HCT116 (cell line): ENCODE measurements at regions not wholly inside any gene's neighbourhood (a gene's known extent, or its start where the extent isn't known, plus 50 kb on each side); places are given as distances from the start of the nearest gene placed in this dataset.
"Not testable (repeated sequence)": the region's sequence is repeated elsewhere in the genome, so short reads cannot be mapped to it uniquely, and the experiment has no call there.

Experiments used
- ATAC-seq: fragments of 200-7000 bp; cut with Tn5 transposase; 2 replicates; pipeline ENCODE4 v1.9.1; 2020; ENCODE audit warnings: mild to moderate bottlenecking, moderate library complexity
- BruUV-seq: library from RNA; stranded (reverse); fragments of 400-500 nt; replicated peaks from 2 replicates; lab custom pipeline; 2021; lab: Mats Ljungman, UMichigan
- CTCF ChIA-PET: fragments of 300-600 bp; sonication (Branson Sonifier 250); formaldehyde crosslinking; loops from one replicate; lab custom pipeline; 2021; ENCODE audit warnings: antibody characterized with exemption; lab: Charles Lee
- POLR2A ChIA-PET: fragments of 300-600, 350-600 bp; sonication (Branson Sonifier 250); formaldehyde crosslinking; loops from one replicate; lab custom pipeline; 2021; ENCODE audit warnings: antibody characterized with exemption; lab: Charles Lee
- RAD21 ChIA-PET, 2 experiments: fragments of 300-600 bp; sonication (Branson Sonifier 250); formaldehyde crosslinking; loops; one replicate each; lab custom pipeline; 2023; ENCODE audit warnings: low total read pairs in 2 of 2; ENCODE audit not compliant: uncharacterized antibody in 2 of 2, unreplicated experiment in 2 of 2, low non-redundant PET in 1 of 2; lab: Charles Lee
- DNase-seq: peaks from one replicate; pipeline ENCODE4 v3.0.0-alpha.2; 2010; ENCODE audit warnings: low read depth, low spot score
- H2AFZ ChIP-seq: fragments of 200-600 bp; shearing (Covaris generic), sonication (generic); 2 replicates; pipeline ENCODE4 v1.6.1; 2017; ENCODE audit warnings: low read depth, mixed run types, mixed read lengths, antibody characterized with exemption, low read length; ENCODE audit not compliant: poor library complexity, severe bottlenecking
- H3K27ac ChIP-seq: 2 replicates; pipeline ENCODE4 v1.5.1; 2012; ENCODE audit warnings: low read depth, low read length
- H3K27me3 ChIP-seq: fragments of 200-600 bp; sonication (generic); 2 replicates; pipeline ENCODE4 v1.6.1; 2016; ENCODE audit warnings: mixed run types, low read length, mixed read lengths; ENCODE audit not compliant: insufficient read depth
- H3K36me3 ChIP-seq, 2 experiments: fragments of 200-500 bp in 1 of 2; fragments of 200-600 bp in 1 of 2; sonication (Bioruptor generic) in 1 of 2; sonication (generic) in 1 of 2; 2 replicates each; pipeline versions ENCODE4 v1.5.1 to v1.6.1; 2014 to 2016; ENCODE audit warnings: low read length in 2 of 2, inconsistent platforms in 1 of 2, mixed read lengths in 1 of 2, mixed run types in 1 of 2; ENCODE audit not compliant: insufficient read depth in 2 of 2, control insufficient read depth in 1 of 2
- H3K4me1 ChIP-seq, 2 experiments: fragments of 200-600 bp in 1 of 2; sonication (generic) in 1 of 2; 2 replicates each; pipeline versions ENCODE4 v1.5.1 to v1.6.1; 2012 to 2017; ENCODE audit warnings: low read length in 2 of 2, inconsistent platforms in 1 of 2, mild to moderate bottlenecking in 1 of 2, mixed read lengths in 1 of 2, mixed run types in 1 of 2, moderate library complexity in 1 of 2; ENCODE audit not compliant: insufficient read depth in 2 of 2, control insufficient read depth in 1 of 2
- H3K4me2 ChIP-seq: fragments of 200-600 bp; sonication (generic); 2 replicates; pipeline ENCODE4 v1.6.1; 2017; ENCODE audit warnings: mixed run types, low read length, mixed read lengths
- H3K4me3 ChIP-seq, 2 experiments: fragments of 200-600 bp in 1 of 2; sonication (generic) in 1 of 2; replicated peaks in 1 of 2; 2 replicates each; pipeline ENCODE4 v1.5.1; 2011 to 2016; ENCODE audit warnings: low read length in 2 of 2, control low read depth in 1 of 2, low read depth in 1 of 2, mild to moderate bottlenecking in 1 of 2, mixed read lengths in 1 of 2, mixed run types in 1 of 2
- H3K79me2 ChIP-seq: fragments of 200-600 bp; sonication (generic); 2 replicates; pipeline ENCODE4 v1.6.1; 2017; ENCODE audit warnings: mild to moderate bottlenecking, mixed run types, low read length, moderate library complexity, mixed read lengths; ENCODE audit not compliant: insufficient read depth
- H3K9ac ChIP-seq: fragments of 200-600 bp; sonication (generic); 2 replicates; pipeline ENCODE4 v1.6.1; 2016; ENCODE audit warnings: low read length, mixed read lengths
- H3K9me2 ChIP-seq: fragments of 200-600 bp; sonication (generic), shearing (Covaris generic); 2 replicates; pipeline ENCODE4 v1.6.1; 2017; ENCODE audit warnings: mixed run types, mild to moderate bottlenecking, moderate library complexity; ENCODE audit not compliant: insufficient read depth
- H3K9me3 ChIP-seq, 2 experiments: fragments of 200-500 bp in 1 of 2; fragments of 200-600 bp in 1 of 2; sonication (Bioruptor generic) in 1 of 2; sonication (generic) in 1 of 2; 2 replicates each; pipeline ENCODE4 v1.6.1; 2014 to 2017; ENCODE audit warnings: low read length in 2 of 2, mixed read lengths in 2 of 2, inconsistent platforms in 1 of 2, low read depth in 1 of 2, mild to moderate bottlenecking in 1 of 2, mixed run types in 1 of 2, moderate library complexity in 1 of 2; ENCODE audit not compliant: control insufficient read depth in 1 of 2, insufficient read depth in 1 of 2
- H4K20me1 ChIP-seq: fragments of 200-600 bp; sonication (generic), shearing (Covaris generic); 2 replicates; pipeline ENCODE4 v1.6.1; 2017; ENCODE audit warnings: mixed run types, mild to moderate bottlenecking, moderate library complexity; ENCODE audit not compliant: insufficient read depth
- POLR2AphosphoS5 ChIP-seq: IDR thresholded peaks from 2 replicates; pipeline ENCODE4 v1.6.1; 2011; ENCODE audit warnings: mild to moderate bottlenecking, low read depth, low read length, moderate library complexity
- RAD21 ChIP-seq: IDR thresholded peaks from 2 replicates; pipeline ENCODE4 v1.6.1; 2012; ENCODE audit warnings: low read depth, mild to moderate bottlenecking
- YY1 ChIP-seq: IDR thresholded peaks from 2 replicates; pipeline ENCODE4 v1.6.1; 2011; ENCODE audit warnings: low read length, low read depth, moderate library complexity, mild to moderate bottlenecking; ENCODE audit not compliant: insufficient replicate concordance; ENCODE audit errors: extremely low read depth
- intact Hi-C: fragments of 100-400 bp; cut with micrococcal nuclease; formaldehyde crosslinking; loops from 2 replicates; pipeline ENCODE4 v1.10.0; 2022
- TF ChIP-seq, protein P1 (sequence below), 3 experiments: fragments of 200-600 bp in 1 of 3; sonication (generic) in 1 of 3; IDR thresholded peaks in 2 of 3; conservative IDR thresholded peaks in 1 of 3; 2 replicates each; pipeline ENCODE4 v1.5.1; 2012 to 2017; ENCODE audit warnings: low read depth in 2 of 3, low read length in 2 of 3, antibody characterized with exemption in 1 of 3, borderline replicate concordance in 1 of 3, control low read depth in 1 of 3, mild to moderate bottlenecking in 1 of 3, mixed read lengths in 1 of 3, mixed run types in 1 of 3, moderate library complexity in 1 of 3; ENCODE audit not compliant: insufficient read depth in 1 of 3
- TF ChIP-seq, protein P2 (sequence below): IDR thresholded peaks from 2 replicates; pipeline ENCODE4 v1.6.1; 2012; ENCODE audit warnings: low read depth

DNA sequence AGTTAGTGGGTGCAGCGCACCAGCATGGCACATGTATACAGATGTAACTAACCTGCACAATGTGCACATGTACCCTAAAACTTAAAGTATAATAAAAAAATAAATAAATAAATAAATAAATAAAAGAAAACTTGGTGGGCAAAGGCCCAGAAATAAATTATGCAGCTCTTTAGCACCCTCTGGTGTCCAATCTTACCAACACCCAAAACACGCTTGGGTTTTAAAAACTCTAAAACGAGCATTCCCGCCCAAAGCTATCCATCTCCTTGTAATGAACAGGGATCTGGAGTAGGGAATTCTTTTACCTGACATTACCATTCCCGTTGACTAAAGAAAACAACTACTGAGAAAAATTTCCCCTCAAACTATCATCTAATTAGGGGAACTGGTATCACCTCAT, 2005.9 kb upstream of the CELF4 start (continued):
- TF ChIP-seq, protein P1, sequence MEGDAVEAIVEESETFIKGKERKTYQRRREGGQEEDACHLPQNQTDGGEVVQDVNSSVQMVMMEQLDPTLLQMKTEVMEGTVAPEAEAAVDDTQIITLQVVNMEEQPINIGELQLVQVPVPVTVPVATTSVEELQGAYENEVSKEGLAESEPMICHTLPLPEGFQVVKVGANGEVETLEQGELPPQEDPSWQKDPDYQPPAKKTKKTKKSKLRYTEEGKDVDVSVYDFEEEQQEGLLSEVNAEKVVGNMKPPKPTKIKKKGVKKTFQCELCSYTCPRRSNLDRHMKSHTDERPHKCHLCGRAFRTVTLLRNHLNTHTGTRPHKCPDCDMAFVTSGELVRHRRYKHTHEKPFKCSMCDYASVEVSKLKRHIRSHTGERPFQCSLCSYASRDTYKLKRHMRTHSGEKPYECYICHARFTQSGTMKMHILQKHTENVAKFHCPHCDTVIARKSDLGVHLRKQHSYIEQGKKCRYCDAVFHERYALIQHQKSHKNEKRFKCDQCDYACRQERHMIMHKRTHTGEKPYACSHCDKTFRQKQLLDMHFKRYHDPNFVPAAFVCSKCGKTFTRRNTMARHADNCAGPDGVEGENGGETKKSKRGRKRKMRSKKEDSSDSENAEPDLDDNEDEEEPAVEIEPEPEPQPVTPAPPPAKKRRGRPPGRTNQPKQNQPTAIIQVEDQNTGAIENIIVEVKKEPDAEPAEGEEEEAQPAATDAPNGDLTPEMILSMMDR (IDR thresholded peaks at IDR 0.05 in 2 of 3, conservative IDR thresholded peaks at IDR 0.05 in 1 of 3; ENCODE audit: borderline replicate concordance in 1 of 3, insufficient read depth in 1 of 3, low read depth in 2 of 3, low read length in 2 of 3) = peak; percentile 8 to 35 (median 28); a peak in 2 of 6 replicates

DNA sequence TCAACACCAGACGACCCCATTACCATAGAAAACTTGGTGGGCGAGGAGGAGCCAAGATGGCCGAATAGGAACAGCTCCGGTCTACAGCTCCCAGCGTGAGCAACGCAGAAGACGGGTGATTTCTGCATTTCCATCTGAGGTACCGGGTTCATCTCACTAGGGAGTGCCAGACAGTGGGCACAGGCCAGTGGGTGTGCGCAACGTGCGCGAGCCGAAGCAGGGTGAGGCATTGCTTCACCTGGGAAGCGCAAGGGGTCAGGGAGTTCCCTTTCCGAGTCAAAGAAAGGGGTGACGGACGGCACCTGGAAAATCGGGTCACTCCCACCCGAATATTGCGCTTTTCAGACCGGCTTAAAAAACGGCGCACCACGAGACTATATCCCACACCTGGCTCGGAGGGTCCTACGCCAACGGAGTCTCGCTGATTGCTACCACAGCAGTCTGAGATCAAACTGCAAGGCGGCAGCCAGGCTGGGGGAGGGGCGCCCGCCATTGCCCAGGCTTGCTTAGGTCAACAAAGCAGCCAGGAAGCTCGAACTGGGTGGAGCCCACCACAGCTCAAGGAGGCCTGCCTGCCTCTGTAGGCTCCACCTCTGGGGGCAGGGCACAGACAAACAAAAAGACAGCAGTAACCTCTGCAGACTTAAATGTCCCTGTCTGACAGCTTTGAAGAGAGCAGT, 2000.1 kb upstream of the CELF4 start:
- H3K9me2 ChIP-seq, POLR2A ChIA-PET, CTCF ChIA-PET, H3K4me3 ChIP-seq, H3K9me3 ChIP-seq, H3K9ac ChIP-seq, intact Hi-C loops, H3K36me3 ChIP-seq, ATAC-seq, RAD21 ChIA-PET, H3K27ac ChIP-seq, H2AFZ ChIP-seq, H3K4me2 ChIP-seq, H3K27me3 ChIP-seq, H4K20me1 ChIP-seq, DNase-seq, BruUV-seq, H3K79me2 ChIP-seq, H3K4me1 ChIP-seq: not testable (repeated sequence)

DNA sequence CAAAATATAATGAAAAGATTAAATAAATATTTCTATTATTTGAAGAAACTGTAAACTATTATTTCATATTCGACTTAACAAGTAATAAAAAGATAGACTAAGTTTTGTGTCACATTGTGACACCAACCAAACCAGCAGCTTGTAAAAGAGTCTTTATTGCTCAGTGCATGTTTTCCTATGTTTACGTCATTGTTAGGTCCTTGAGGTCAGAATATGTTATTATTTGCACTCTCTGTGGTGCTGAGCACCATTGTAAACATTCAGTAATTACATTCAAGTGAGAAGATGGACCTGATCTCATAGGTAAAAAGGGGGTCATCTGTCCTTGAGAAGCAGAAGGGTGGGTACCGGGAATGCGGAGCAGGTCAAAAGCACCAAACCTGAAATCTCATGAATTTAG, 1999.1 kb upstream of the CELF4 start:
- no TSS peak for BruUV-seq
- no peaks in the 10 kb centered on the region for H3K27me3 ChIP-seq
- no peaks in the 10 kb centered on the region for H4K20me1 ChIP-seq
- H3K9me3 ChIP-seq = peaks cover 0 to 4% of the 10 kb centered on the region in 2 experiments; a peak in 1 of 4 replicates
- ATAC-seq (no peak), DNase-seq (no peak)
- ChIA-PET POLR2A (no interaction called here), CTCF (no interaction called here), RAD21 (no interaction called here)
- TF ChIP-seq RAD21 = no peak
- no peak for TF ChIP-seq POLR2AphosphoS5
- TF ChIP-seq, protein P2, sequence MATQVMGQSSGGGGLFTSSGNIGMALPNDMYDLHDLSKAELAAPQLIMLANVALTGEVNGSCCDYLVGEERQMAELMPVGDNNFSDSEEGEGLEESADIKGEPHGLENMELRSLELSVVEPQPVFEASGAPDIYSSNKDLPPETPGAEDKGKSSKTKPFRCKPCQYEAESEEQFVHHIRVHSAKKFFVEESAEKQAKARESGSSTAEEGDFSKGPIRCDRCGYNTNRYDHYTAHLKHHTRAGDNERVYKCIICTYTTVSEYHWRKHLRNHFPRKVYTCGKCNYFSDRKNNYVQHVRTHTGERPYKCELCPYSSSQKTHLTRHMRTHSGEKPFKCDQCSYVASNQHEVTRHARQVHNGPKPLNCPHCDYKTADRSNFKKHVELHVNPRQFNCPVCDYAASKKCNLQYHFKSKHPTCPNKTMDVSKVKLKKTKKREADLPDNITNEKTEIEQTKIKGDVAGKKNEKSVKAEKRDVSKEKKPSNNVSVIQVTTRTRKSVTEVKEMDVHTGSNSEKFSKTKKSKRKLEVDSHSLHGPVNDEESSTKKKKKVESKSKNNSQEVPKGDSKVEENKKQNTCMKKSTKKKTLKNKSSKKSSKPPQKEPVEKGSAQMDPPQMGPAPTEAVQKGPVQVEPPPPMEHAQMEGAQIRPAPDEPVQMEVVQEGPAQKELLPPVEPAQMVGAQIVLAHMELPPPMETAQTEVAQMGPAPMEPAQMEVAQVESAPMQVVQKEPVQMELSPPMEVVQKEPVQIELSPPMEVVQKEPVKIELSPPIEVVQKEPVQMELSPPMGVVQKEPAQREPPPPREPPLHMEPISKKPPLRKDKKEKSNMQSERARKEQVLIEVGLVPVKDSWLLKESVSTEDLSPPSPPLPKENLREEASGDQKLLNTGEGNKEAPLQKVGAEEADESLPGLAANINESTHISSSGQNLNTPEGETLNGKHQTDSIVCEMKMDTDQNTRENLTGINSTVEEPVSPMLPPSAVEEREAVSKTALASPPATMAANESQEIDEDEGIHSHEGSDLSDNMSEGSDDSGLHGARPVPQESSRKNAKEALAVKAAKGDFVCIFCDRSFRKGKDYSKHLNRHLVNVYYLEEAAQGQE = no peak
- TF ChIP-seq YY1 = no peak
- intact Hi-C loops = no loop called here
- no peak overlapping the region for H3K4me3 ChIP-seq
- H3K36me3 ChIP-seq = no peaks in the 10 kb centered on the region
- H3K79me2 ChIP-seq = no peaks in the 10 kb centered on the region
- H3K4me2 ChIP-seq = no peak overlapping the region
- H3K4me1 ChIP-seq = no peaks in the 10 kb centered on the region
- no peak overlapping the region for H2AFZ ChIP-seq
- H3K9me2 ChIP-seq = no peaks in the 10 kb centered on the region
- no peak overlapping the region for H3K27ac ChIP-seq
- no peak overlapping the region for H3K9ac ChIP-seq
